Muscle of leg (tissue), 3 donors: ENCODE measurements at regions not wholly inside any gene's neighbourhood (a gene's known extent, or its start where the extent isn't known, plus 50 kb on each side); places are given as distances from the start of the nearest gene placed in this dataset.

Experiments used
- DNase-seq: peaks from one replicate; pipeline ENCODE4 v3.0.0; 2013
- H3K27ac ChIP-seq: one replicate; pipeline ENCODE4 v1.5.1; 2013; ENCODE audit warnings: mild to moderate bottlenecking, low read length, control low read depth
- H3K27me3 ChIP-seq: one replicate; pipeline ENCODE4 v1.6.1; 2013; ENCODE audit warnings: low read length; ENCODE audit not compliant: control insufficient read depth, insufficient read depth
- H3K36me3 ChIP-seq: one replicate; pipeline ENCODE4 v1.6.1; 2013; ENCODE audit warnings: low read length; ENCODE audit not compliant: control insufficient read depth, insufficient read depth
- H3K4me1 ChIP-seq: one replicate; pipeline ENCODE4 v1.6.1; 2013; ENCODE audit warnings: low read length; ENCODE audit not compliant: control insufficient read depth, insufficient read depth
- H3K4me3 ChIP-seq: one replicate; pipeline ENCODE4 v1.5.1; 2013; ENCODE audit warnings: low read length, control low read depth
- H3K9me3 ChIP-seq: replicated peaks from 2 replicates; pipeline ENCODE4 v1.6.1; 2013; ENCODE audit warnings: low read depth, low read length; ENCODE audit not compliant: control insufficient read depth
- WGBS: methylation state at CpG from one replicate; pipeline ENCODE4 v1.1.5; 2013; ENCODE audit warnings: missing lambda C conversion rate; ENCODE audit not compliant: insufficient coverage; 5-methylcytosine and 5-hydroxymethylcytosine counted together

GRCh38 chr10:58898854-58899573 is 277.4 kb upstream of the PHYHIPL start:
- 89% methylated on average over 2 of the region's 5 CpGs for WGBS
- H3K36me3 ChIP-seq, result no peaks in the 10 kb centered on the region
- DNase-seq, result no peak
- H3K4me3 ChIP-seq, result no peak overlapping the region
- no peak overlapping the region for H3K27ac ChIP-seq
- H3K4me1 ChIP-seq, result peaks cover 2% of the 10 kb centered on the region
- H3K27me3 ChIP-seq, result no peaks in the 10 kb centered on the region
- H3K9me3 ChIP-seq, result no peaks in the 10 kb centered on the region

DNA sequence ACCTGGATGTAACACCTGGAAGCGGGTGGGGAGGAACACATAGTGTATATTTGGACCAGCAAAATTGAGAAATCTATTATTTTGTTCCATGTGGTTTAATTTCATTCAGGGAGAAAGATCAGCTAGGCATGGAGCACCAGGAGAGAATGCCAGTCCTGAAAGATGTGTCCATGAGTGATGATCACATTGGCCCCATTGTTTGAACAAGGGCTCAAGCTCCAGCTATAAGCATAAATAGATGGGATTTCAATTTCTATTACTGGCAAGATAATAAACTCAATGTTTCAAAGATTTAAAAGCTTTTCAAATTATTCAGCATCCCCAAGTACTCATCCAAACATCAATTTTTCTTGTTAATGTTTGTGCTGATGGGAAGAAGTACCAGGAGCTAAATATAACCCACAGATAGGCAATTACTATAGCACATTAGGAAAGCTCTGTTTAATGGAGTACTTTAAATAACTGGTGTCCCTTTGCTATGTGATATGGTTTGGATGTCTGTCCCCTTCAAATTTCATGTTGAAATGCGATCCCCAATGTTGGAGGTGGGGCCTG is 275.3 kb upstream of the PHYHIPL start:
- Histone ChIP-seq H3K27me3 (no peaks in the 10 kb centered on the region), H3K4me3 (no peak overlapping the region), H3K9me3 (no peaks in the 10 kb centered on the region), H3K36me3 (no peaks in the 10 kb centered on the region), H3K27ac (no peak overlapping the region), H3K4me1 (peaks cover 2% of the 10 kb centered on the region)
- DNase-seq, result no peak
- WGBS, result 73% methylated on average over 2 of the region's 2 CpGs

DNA sequence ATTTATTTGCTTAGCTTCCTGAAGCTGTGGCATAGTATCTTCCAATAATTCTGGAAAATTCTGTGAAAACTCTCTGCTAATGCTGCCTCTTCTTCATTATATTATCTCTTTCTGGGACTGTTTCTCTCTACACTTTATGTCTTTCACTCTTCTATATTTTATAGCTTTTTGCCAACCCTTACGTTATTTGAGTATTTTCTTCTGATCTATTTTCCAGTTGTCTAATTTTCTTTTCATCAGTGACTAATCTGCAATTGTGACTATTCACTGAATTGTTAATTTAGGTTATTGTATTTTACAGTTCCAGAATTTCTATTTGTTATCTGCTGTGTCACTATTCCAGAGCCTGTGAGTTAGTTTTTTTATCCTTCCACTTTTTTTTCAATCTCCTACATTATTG is 273.4 kb upstream of the PHYHIPL start:
- Histone ChIP-seq H3K27me3 (no peaks in the 10 kb centered on the region), H3K4me1 (no peaks in the 10 kb centered on the region), H3K36me3 (no peaks in the 10 kb centered on the region), H3K27ac (no peak overlapping the region), H3K9me3 (no peaks in the 10 kb centered on the region), H3K4me3 (no peak overlapping the region)
- WGBS, result no CpG with 5 or more reads among the region's 1 CpG
- DNase-seq, result no peak

GRCh38 chr10:58909881-58910280 is 266.6 kb upstream of the PHYHIPL start:
- WGBS, result 83% methylated on average over 1 of the region's 2 CpGs
- Histone ChIP-seq H3K27ac (no peak overlapping the region), H3K9me3 (no peaks in the 10 kb centered on the region), H3K4me1 (no peaks in the 10 kb centered on the region), H3K4me3 (no peak overlapping the region), H3K27me3 (no peaks in the 10 kb centered on the region), H3K36me3 (no peaks in the 10 kb centered on the region)
- no peak for DNase-seq

- Histone ChIP-seq H3K9me3 (no peaks in the 10 kb centered on the region), H3K4me3 (no peak overlapping the region), H3K36me3 (no peaks in the 10 kb centered on the region), H3K27me3 (no peaks in the 10 kb centered on the region), H3K4me1 (no peaks in the 10 kb centered on the region), H3K27ac (no peak overlapping the region)
- DNase-seq, result no peak
- WGBS, result no CpG with 5 or more reads among the region's 3 CpGs
These were observed 262.7 kb upstream of the PHYHIPL start for GRCh38 chr10:58913717-58914116.

DNA sequence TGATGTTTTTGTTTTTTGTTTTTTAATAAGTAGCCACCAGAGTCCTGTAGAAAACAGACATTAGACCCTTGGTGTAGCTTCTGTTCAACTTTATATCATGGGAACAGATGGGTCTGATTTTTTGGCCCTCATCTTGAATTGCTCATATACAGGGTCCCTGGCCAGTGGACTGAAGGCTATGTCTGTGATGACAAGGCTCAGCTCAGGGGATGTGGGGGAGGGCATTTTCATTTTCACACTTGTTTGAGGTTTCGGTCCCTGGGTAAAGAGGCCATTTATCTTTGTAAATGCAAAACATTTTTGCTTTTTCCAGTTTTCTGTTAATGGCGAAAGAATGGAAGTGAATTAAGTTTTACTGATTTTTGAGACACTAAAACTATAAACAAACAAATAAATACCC is 257.6 kb upstream of the PHYHIPL start:
- Histone ChIP-seq H3K36me3 (no peaks in the 10 kb centered on the region), H3K4me3 (no peak overlapping the region), H3K27me3 (no peaks in the 10 kb centered on the region), H3K9me3 (no peaks in the 10 kb centered on the region), H3K27ac (no peak overlapping the region), H3K4me1 (no peaks in the 10 kb centered on the region)
- DNase-seq, result no peak
- 100% methylated on average over 1 of the region's 2 CpGs for WGBS

- DNase-seq, result no peak
- H3K4me3 ChIP-seq, result no peak overlapping the region
- no peak overlapping the region for H3K27ac ChIP-seq
- no CpG with 5 or more reads among the region's 3 CpGs for WGBS
- no peaks in the 10 kb centered on the region for H3K9me3 ChIP-seq
- H3K4me1 ChIP-seq, result no peaks in the 10 kb centered on the region
- H3K27me3 ChIP-seq, result no peaks in the 10 kb centered on the region
- H3K36me3 ChIP-seq, result no peaks in the 10 kb centered on the region
These were observed 256.4 kb upstream of the PHYHIPL start for GRCh38 chr10:58919927-58920654.

- Histone ChIP-seq H3K27me3 (no peaks in the 10 kb centered on the region), H3K27ac (peak overlapping the region; percentile 24), H3K4me1 (no peaks in the 10 kb centered on the region), H3K4me3 (no peak overlapping the region), H3K36me3 (no peaks in the 10 kb centered on the region), H3K9me3 (no peaks in the 10 kb centered on the region)
- peak; percentile 34 for DNase-seq
These were observed 255.8 kb upstream of the PHYHIPL start for GRCh38 chr10:58920655-58921003.

DNA sequence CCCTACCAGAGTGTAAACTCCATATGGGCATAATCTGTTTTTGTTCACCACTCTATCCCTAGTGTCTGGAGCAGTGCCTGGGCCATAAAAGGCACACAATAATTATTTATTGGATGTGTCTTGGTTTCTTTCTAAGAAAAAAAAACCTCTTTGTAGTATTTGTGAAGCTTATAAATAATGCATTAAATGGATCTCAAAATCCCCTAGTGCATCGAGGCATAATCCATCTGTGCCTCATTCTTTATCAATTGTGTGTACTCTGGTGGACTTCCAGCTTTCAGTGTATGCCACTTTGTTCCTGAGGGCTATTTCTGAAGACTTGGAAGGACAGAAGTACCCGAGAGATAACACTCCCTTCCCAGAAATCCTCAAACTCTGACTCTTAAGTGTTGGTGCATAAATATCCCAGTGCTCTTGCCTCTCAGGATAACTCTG is 255.0 kb upstream of the PHYHIPL start:
- no peaks in the 10 kb centered on the region for H3K9me3 ChIP-seq
- H3K27ac ChIP-seq, result no peak overlapping the region
- no peak overlapping the region for H3K4me3 ChIP-seq
- no peaks in the 10 kb centered on the region for H3K4me1 ChIP-seq
- no peaks in the 10 kb centered on the region for H3K27me3 ChIP-seq
- WGBS, result no CpG with 5 or more reads among the region's 2 CpGs
- no peak for DNase-seq
- no peaks in the 10 kb centered on the region for H3K36me3 ChIP-seq

DNA sequence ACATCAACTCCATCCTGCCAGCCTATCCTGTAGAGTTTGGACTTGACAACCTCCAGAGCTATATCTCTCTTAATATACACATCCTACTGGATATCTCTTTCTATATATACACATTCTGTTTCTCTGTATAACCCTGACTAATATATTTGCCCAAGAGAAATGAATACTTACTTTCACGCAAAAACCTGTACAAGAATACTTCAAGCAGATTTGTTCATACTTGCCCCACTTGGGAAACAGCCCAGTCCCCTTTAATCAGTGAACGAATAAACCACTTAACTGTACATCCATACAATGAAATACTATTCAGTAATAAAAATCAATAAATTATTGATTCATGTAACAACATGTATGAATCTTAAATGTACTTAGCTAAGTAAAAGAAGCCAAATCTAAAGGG is 251.1 kb upstream of the PHYHIPL start:
- Histone ChIP-seq H3K9me3 (no peaks in the 10 kb centered on the region), H3K4me1 (no peaks in the 10 kb centered on the region), H3K36me3 (no peaks in the 10 kb centered on the region), H3K27me3 (no peaks in the 10 kb centered on the region), H3K4me3 (no peak overlapping the region), H3K27ac (no peak overlapping the region)
- WGBS, result 100% methylated on average over 1 of the region's 2 CpGs
- no peak for DNase-seq
